Skin epidermis (tissue), 12 donors: ENCODE measurements at regions not wholly inside any gene's neighbourhood (a gene's known extent, or its start where the extent isn't known, plus 50 kb on each side); places are given as distances from the start of the nearest gene placed in this dataset.
"Not testable (repeated sequence)": the region's sequence is repeated elsewhere in the genome, so short reads cannot be mapped to it uniquely, and the experiment has no call there.

ENCODE experiments used
- H3K27ac ChIP-seq, 21 experiments: fragments of 200-600 bp; sonication (generic) in 11 of 21; one replicate each; pipeline ENCODE4 v1.5.0; 2020; ENCODE audit warnings: mild to moderate bottlenecking in 3 of 21, inconsistent platforms in 2 of 21, moderate library complexity in 2 of 21
- H3K4me3 ChIP-seq, 7 experiments: fragments of 200-600 bp; sonication (generic) in 2 of 7; one replicate each; pipeline ENCODE4 v1.5.0; 2020; ENCODE audit warnings: inconsistent platforms in 2 of 7, mild to moderate bottlenecking in 2 of 7, moderate library complexity in 1 of 7

DNA sequence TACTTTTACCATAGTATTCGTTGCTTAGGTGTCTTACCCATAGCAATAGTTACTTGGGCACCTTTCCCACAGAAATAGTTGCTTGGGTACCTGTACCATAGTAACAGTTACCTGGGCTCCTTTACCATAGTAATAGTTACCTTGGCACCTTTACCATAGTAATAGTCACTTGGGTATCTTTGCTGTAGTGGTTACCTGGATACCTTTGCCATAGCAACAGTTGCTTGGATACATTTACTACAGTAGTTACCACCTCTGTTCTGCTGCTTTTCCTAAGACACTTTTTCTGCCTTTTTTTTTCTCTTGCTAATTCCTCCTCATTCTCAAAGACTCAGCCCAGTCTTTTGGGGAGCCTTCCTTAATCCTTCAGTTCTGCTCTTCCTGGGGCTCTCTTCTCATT lies 272.8 kb upstream of the PUDP start:
- no peak overlapping the region for H3K4me3 ChIP-seq
- no peak overlapping the region for H3K27ac ChIP-seq

DNA sequence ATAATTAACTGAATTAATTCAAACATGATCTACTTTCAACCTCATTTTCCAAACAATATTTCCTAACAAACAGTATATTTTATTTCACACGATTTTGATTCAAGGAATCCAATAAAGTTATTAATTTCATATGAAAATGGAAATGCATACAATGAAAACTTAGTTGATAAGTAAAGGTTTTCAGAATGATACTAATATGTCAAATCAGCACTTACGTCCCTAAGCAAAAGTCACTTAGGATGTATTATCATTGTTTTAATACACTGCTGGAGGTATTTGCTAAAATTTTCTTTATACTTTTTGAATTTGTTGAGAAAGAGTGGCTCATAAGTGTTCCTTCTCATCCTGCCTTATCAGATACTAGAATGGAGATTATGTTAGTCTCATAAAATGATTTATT lies 266.8 kb upstream of the PUDP start:
- H3K4me3 ChIP-seq, result no peak overlapping the region
- no peak overlapping the region for H3K27ac ChIP-seq

DNA sequence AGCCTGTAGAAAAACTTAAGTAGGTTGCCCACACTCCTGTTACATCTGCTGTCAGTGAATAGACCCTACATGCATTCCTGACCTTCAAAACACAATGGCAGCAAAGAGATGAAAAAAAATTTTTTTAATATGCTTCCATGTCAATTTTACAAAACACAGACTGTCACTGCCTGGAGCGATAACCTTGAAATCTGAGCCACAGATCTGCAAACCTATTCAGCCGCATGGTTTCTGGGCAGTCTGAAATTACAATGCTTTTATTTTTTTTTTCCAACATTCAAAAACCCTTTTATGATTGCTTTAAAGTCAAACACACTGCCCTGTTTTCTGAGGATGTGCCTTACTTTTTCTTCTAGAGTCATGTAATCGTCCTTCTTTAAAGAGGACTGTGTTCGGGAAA lies 264.9 kb upstream of the PUDP start:
- Histone ChIP-seq H3K27ac (no peak overlapping the region), H3K4me3 (no peak overlapping the region)

DNA sequence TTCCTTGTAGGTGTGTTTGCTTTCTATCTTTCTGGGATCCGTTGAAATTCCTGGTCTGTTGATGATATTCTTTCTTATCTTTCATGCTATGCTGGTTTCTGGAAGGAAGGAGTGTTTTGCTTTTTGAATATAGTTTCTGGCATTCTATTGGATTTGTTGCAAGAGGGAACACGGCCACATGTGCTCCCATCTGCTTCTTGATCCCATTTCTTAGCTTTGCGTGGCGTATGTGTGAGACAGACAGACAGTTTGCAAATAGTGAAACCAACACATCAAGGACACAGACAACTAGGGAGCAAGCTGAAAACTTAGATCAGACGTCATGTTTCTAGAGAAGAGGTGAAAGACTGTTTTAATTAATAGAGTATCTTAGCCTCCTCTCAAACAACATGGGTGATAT lies 261.9 kb upstream of the PUDP start:
- no peak overlapping the region for H3K27ac ChIP-seq
- H3K4me3 ChIP-seq, result no peak overlapping the region

DNA sequence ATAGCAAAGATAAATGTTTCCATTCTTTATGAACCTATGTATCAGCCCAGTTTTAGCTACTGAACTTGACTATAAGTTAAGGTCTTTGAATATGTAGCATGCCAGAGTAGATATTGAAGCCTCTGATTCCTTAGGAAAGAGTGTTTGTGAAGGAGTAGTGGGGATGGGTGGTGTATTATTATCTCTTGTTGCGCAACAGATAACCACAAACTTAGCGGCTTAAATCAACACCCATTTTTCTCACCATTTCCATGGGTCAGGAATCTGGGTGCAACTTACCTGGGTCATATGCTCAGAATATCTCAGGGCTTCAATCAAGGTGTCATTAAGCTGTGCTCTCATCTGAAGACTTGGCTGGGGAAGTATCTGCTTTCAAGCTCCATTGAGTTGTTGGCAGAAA lies 251.4 kb upstream of the PUDP start:
- H3K4me3 ChIP-seq, result no peak overlapping the region

DNA sequence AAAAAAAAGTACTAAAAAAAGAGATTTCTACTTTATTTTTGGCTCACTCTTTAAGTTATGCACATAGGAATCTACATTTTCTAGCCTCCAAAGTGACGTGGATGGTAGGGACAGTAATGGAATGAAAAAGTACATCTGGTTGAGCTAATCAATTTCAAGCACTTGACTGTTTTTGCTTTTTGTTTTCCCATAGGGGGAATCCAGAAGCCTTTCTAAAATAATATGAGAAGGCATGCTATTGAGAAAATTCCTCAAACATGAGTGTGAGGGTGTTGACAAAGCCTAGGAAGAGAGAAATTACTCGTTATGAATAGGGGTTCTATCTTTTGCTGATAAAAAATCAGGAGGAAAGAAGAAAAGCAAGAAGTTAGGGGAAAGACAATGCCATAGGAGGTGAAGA lies 242.5 kb upstream of the PUDP start:
- Histone ChIP-seq H3K4me3 (no peak overlapping the region), H3K27ac (no peak overlapping the region)

More for the DNA sequence above, 251.4 kb upstream of the PUDP start:
- no peak overlapping the region for H3K27ac ChIP-seq

DNA sequence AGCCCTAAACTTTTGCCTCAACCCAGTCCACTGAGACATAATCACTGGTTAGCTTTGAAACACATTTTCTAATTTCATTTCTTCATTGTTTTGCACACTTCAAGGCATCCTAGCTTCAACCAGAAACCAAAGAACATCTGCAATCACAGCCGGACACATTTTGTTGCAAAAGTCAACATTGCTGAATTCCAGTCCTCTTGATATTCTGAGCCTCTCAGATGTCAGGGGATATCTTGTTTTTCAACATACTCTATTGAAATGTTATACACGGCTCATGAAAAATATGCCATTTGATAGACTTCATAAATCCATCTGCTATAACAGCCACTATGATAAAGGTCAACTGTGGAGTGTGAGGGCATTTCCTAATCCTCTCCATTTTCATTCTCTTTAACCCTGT lies 241.6 kb upstream of the PUDP start:
- Histone ChIP-seq H3K4me3 (no peak overlapping the region), H3K27ac (no peak overlapping the region)

DNA sequence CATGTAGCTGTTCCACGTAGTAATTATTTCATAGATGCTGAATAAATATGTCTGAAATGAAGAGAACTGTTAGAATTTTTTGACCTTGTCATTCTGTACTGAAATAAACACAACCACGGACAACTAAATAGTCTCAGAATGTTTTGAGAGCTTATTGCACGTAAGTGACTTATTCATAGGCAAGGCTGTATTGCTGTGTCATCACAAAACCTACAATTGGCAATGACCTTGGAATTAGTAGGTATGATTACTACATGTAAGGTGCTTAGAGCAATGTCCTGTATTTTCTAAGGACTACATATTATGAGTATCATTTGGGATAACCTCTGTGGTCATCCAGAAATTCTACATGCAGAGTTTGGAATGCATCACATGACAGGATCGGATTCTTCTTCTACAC lies 237.2 kb upstream of the PUDP start:
- Histone ChIP-seq H3K27ac (no peak overlapping the region), H3K4me3 (no peak overlapping the region)

DNA sequence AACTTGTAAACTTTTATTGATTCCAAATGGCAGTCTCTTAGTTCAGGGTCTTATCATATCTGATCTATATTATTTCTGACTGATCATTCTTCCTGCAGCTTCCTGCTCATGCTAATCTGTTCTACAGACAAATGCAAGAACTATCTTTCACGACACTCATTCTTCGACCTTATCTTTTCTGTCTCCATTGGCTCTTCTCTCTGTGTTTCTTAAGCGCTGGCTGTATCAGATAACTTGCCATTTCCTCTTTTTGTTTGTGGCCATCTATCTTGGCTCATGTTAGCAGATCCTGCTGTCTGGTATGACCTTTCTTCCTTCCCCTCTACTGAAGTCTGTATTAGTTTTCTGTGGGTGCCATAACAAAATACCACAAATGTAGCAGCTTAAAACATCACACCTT lies 230.5 kb upstream of the PUDP start:
- Histone ChIP-seq H3K4me3 (no peak overlapping the region), H3K27ac (no peak overlapping the region)

DNA sequence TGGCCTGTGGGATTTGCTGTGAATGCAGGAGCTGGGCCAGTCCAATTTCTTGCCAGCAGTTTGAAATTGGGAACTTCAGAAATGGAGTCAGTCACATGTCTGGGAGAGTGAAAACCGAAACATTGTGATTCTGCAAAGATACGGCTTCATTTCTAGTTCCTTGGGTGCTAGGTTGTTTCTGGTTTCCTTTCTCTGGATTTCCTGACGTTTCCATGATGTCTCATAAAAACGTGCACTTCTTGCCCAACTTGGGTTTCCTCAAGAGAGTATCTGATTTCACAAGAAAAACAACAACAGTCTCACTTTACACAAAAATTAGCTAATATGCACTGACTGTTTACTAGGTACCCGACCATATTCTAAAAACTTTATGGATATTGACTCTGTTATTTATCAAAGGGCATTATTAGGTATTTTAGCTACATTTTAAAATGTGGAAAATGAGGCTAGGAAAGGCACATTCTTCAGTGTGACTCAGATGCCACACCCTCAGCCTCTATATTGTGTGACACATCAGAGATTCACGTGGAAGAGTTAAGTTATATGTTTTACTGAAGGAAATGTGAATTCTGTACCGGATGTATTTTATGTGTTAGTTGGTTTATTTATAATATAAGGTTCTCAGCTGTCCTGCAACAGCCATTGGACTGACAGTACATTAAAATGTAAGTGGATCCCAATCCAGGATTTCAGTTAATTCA lies 225.0 kb upstream of the PUDP start:
- no peak overlapping the region for H3K27ac ChIP-seq
- no peak overlapping the region for H3K4me3 ChIP-seq

DNA sequence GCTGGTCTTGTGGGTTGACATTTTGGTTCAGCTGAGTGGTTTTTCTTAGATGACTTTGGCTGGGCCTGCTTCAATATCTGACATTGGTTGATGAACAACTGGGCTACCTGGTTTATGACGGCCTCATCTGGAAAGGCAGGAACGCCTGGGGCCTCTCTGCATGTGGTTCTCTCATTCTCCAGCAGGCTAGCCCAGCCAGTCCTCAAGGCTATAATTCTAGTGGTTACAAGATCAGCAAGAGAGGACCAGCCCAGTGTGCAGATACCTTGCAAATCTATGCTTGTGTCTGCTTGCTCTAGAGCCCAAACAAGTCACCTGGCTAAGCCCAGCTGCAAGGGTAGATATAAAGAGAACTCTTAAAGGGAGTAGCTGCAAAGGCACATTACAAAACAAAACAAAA lies 214.2 kb upstream of the PUDP start:
- Histone ChIP-seq H3K4me3 (no peak overlapping the region), H3K27ac (no peak overlapping the region)

DNA sequence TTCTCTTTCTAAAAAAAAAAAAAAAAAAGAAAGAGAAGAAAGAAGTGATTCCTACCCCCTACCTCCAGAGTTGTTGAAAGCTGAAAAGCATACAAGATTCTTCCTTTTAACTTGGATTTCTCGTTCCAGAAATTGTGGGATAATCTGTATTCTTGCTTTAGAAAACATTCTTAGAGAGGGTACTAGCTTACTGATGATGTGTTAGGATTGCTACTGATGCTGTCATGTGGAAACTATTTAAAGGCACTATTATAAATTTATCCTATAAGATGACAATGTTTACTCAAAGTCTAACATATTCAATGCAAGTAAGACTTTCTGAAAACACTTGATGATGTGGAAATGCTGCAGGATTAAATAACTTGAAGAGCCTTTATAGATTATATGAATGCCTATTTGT lies 204.0 kb upstream of the PUDP start:
- Histone ChIP-seq H3K27ac (no peak overlapping the region), H3K4me3 (no peak overlapping the region)

DNA sequence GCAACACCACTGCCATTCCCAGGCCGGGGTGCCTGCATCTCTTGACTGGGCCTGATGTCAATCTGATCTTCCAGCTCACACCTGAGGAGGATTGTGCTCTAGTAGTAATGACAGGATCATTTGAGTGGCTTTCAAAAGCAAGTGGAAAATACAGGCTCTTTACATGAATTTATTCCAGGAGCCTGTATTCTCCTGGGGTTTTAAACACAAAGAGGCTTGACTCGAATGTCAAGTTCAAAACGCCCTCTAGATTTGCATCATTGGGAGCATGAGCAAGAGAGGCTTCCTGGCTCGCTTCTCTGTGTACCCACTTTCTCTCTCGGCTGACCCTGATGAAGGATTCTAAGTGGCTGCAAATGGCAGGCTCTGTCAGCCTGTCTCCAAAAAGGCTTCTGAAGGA lies 199.5 kb upstream of the PUDP start:
- no peak overlapping the region for H3K4me3 ChIP-seq
- H3K27ac ChIP-seq, result no peak overlapping the region

DNA sequence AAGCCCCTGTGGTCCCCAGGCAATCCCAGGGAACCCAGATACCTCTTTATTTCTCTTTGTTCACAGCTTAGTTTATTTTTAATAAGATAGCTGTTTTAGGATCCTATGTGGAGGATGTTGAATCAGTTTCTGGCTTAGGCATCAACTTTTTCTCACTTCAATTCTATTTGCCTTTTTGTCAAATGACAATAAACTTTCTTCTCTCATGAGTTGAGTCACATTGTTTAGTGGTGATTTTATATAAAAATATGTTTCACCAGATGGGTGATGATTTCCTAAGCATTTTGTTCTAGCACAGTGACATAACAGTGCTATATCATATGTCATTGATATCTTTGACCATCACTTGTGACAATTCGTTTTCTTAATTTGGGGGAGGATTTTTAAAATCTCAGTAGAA lies 198.1 kb upstream of the PUDP start:
- H3K4me3 ChIP-seq, result no peak overlapping the region
- H3K27ac ChIP-seq, result no peak overlapping the region

DNA sequence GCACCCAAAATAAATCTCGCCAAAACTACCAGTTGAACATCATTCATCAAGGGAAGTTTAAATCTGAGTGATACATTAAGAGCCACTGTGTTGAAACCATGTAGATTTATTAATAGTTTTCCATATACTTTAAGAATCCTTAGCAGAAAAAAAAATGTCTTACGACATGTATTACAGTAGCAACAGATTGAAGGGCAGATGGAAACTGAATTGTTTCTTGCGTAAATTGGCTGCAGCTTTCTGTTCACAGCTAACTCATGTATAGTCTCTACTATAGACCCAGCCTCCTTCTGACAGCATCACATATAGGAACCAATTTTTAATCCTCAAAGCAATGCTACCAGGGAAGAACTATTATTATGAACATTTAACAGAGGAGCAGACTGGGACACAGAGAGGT lies 195.2 kb upstream of the PUDP start:
- H3K27ac ChIP-seq, result no peak overlapping the region

DNA sequence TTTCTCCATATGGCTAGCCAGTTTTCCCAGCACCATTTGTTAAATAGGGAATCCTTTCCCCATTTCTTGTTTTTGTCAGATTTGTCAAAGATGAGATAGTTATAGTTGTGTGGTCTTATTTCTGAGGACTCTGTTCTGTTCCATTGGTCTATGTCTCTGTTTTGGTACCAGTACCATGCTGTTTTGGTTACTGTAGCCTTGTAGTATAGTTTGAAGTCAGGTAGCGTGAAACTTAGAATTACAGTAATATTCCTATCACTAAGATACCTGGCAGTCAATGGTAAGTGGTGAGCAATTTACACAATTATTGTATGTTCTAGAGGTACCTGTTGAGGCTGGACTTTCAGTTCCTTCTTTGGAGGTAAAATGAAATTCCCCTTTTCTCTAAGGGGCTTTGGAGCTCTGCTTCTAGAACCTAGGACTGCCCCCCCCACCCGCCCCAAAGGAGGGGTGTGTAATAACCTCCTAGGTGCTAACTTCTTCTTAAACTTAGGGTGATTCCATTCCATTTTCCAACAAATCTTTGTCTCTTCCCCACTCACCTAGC lies 187.9 kb upstream of the PUDP start:
- not testable (repeated sequence) for H3K27ac ChIP-seq, H3K4me3 ChIP-seq

More for the DNA sequence above, 195.2 kb upstream of the PUDP start:
- no peak overlapping the region for H3K4me3 ChIP-seq

DNA sequence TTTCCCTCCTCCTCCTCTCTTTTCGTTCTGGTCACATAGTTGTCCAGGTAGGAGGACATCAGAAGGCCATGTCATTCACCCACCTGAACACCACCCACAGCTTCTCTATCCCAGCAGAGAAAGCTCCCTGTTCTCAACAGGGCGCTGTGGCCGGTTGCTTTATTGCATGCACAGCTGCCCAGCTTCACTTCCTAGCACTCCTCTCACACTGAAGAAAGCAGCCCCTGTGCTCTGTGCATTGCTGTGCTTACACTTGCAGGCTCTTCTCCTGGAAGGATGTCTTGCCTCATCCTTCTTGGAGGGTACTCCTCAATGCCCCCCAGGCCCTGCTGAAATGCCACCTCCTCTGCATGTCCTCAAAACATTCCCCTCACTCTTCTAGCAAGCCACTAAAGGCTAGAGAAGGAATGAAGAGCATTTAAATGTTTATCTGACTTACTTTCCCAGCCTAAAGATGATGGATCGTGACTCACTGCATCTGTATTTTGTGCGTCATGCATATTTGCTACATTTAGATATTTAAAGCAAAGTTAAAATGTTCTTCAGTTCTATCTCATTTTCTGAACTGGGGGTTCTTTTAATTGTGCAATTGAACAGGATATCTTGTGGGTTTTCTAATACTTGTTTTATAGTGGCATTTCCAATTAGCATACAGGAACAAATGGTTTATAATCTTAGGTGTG lies 186.4 kb upstream of the PUDP start:
- H3K27ac ChIP-seq, result no peak overlapping the region
- H3K4me3 ChIP-seq, result no peak overlapping the region

DNA sequence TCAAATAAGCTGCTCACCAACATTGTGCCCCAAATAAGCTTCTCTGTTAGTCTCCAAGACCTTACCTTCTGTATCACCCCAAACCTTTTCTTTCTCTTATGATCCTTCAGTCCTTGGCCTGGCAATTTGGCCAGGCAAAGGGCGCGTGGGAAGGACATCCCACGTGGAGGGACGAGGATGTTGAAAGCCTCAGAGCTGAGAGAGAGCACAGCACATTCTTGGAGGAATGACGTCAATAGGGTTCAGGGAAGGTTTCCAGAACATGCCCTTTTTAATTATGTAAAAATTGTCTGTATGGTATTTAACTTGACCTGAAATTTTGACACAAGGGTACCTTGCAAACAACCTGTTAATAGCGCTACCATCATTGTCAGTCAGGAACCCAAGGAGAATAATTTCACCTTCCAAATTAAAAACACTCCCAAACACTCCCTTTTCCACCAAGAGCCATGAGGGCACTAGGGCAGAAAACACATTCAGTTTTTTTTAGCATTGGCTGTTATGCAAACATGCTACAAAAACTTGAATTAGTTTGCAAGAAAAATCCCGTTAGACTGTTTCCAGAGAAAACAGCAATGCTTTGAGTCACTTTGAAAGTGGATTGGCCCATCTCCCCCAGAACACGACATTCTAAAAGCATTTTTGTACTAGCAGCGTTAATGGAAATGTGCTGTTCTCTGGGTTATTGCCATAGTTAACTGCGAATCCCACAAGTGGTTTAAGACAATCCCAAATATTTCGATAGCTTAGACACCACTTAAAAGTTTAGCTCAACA lies 183.2 kb upstream of the PUDP start:
- Histone ChIP-seq H3K4me3 (no peak overlapping the region), H3K27ac (no peak overlapping the region)

DNA sequence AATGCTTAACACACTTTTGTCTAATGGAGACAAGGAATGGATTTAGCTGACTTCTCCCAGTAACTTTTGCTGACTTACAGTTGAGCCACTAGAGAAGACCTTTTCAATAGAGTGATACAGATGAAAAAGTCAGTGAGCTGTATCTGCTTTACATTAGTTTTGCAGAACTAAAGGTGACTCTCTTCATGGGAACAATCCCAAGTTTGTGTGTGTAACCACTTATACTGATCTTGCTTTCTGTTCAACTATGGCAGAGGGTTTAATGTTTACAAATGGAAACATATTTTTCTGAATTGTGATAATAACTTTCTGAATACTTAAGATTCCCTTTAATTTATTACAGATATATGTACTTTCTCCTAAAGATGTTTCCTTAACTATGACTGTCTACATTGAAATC lies 182.6 kb upstream of the PUDP start:
- no peak overlapping the region for H3K27ac ChIP-seq
- H3K4me3 ChIP-seq, result no peak overlapping the region

DNA sequence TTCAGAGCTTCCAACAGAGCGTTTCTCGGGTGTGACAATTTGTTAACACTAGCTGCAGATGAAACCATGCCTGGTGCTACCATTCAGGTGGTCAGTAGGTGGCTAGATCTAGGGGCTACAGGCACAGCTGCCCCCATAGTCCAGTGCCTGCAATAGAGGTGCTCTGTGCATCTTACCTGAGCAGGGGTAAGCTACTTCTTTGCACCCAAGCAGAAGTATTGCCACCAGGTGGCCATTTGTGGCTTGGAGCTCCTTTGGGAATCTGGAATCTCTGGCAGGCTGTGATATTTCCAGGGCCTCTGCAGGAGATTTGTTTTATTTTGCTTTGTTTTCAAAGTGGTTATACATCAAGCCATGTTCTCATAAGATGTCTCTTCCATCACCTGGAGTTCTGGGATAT lies 170.7 kb upstream of the PUDP start:
- Histone ChIP-seq H3K27ac (no peak overlapping the region), H3K4me3 (no peak overlapping the region)

DNA sequence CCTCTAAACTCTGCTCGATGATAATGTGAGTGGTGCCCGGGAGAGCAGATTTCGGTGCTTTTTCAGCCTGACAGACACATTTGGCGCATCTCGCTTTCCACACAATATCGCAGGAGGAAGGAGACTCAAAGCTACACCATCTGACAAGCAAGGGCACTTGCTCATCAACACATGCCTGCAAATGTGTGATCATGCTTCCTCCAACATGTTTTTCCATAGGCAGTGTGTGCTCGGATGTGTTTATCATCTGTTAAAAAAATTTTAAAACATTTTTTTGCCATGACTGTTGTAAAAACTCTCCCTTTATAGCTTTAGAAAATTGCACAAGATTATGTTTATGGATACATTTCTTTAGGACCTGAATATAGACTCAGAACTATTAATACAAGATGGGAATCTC lies 170.3 kb upstream of the PUDP start:
- H3K4me3 ChIP-seq, result no peak overlapping the region
- H3K27ac ChIP-seq, result no peak overlapping the region
